ENCODE measurements at regions not wholly inside any gene's neighbourhood (a gene's known extent, or its start where the extent isn't known, plus 50 kb on each side); places are given as distances from the start of the nearest gene placed in this dataset.

DNA sequence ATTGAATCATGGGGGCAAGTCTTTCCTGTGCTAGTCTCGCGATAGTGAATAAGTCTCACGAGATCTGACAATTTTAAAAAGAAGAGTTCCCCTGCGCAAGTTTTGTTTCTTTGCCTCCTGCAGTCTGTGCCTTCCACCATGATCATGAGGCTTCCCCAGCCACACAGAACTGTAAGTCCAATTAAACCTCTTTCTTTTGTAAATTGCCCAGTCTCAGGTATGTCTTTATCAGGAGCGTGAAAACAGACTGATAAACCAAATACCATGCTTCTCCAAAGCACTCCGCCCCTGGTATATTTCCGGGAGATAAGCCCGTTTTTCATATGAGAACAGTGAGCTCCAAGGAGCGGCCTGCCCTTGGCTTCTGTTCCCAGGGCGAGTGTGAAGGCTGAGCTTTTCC lies 118.9 kb downstream of the EVX1 start:
- no peak overlapping the region for H3K4me2 ChIP-seq (ENCODE audit: extremely low read depth, insufficient read depth, low read length)
- no peak overlapping the region for H3K9ac ChIP-seq (ENCODE audit: insufficient read depth, low read length)
- no peak overlapping the region for H3K27ac ChIP-seq (ENCODE audit: insufficient read depth, low read length)
- peaks cover 6% of the 10 kb centered on the region for H3K4me1 ChIP-seq (ENCODE audit: control insufficient read depth, extremely low read depth, insufficient read depth, low read length)
- H3K9me3 ChIP-seq (ENCODE audit: control insufficient read depth, insufficient read depth, low read depth, low read length): no peaks in the 10 kb centered on the region
- DNase-seq (ENCODE audit: low read depth in 2 of 2): no peak
- no peak overlapping the region for H2AFZ ChIP-seq (ENCODE audit: low read length)
- no peak for TF ChIP-seq CTCF (conservative IDR thresholded peaks at IDR 0.05 in 1 of 2, IDR thresholded peaks at IDR 0.05 in 1 of 2; ENCODE audit: low read depth in 1 of 2, low read length in 2 of 2)
- TF ChIP-seq EZH2 (IDR thresholded peaks at IDR 0.05; ENCODE audit: low read length, missing control alignments): no peak
- no peak overlapping the region for H3K4me3 ChIP-seq (replicated peaks in 1 of 4; ENCODE audit: control extremely low read depth in 1 of 4, insufficient read depth in 1 of 4, low read depth in 3 of 4, low read length in 4 of 4)
- H3K27me3 ChIP-seq (ENCODE audit: control insufficient read depth, insufficient read depth, low read length): no peaks in the 10 kb centered on the region
- no peaks in the 10 kb centered on the region for H3K36me3 ChIP-seq (ENCODE audit: control insufficient read depth, insufficient read depth, low read length)
- H4K20me1 ChIP-seq (ENCODE audit: control insufficient read depth, extremely low read depth, insufficient read depth, low read length): no peaks in the 10 kb centered on the region
- H3K79me2 ChIP-seq (ENCODE audit: control insufficient read depth, insufficient read depth, low read length): no peaks in the 10 kb centered on the region

- Histone ChIP-seq H3K79me2 (ENCODE audit: control insufficient read depth, insufficient read depth, low read length) (no peaks in the 10 kb centered on the region), H3K4me2 (ENCODE audit: extremely low read depth, insufficient read depth, low read length) (no peak overlapping the region), H2AFZ (ENCODE audit: low read length) (no peak overlapping the region), H3K27me3 (ENCODE audit: control insufficient read depth, insufficient read depth, low read length) (no peaks in the 10 kb centered on the region), H3K9ac (ENCODE audit: insufficient read depth, low read length) (no peak overlapping the region), H3K9me3 (ENCODE audit: control insufficient read depth, insufficient read depth, low read depth, low read length) (no peaks in the 10 kb centered on the region), H3K36me3 (ENCODE audit: control insufficient read depth, insufficient read depth, low read length) (no peaks in the 10 kb centered on the region), H3K4me3 (replicated peaks in 1 of 4; ENCODE audit: control extremely low read depth in 1 of 4, insufficient read depth in 1 of 4, low read depth in 3 of 4, low read length in 4 of 4) (no peak overlapping the region), H3K4me1 (ENCODE audit: control insufficient read depth, extremely low read depth, insufficient read depth, low read length) (peaks cover 6% of the 10 kb centered on the region), H4K20me1 (ENCODE audit: control insufficient read depth, extremely low read depth, insufficient read depth, low read length) (no peaks in the 10 kb centered on the region), H3K27ac (ENCODE audit: insufficient read depth, low read length) (no peak overlapping the region)
- TF ChIP-seq EZH2 (IDR thresholded peaks at IDR 0.05; ENCODE audit: low read length, missing control alignments) (no peak), CTCF (conservative IDR thresholded peaks at IDR 0.05 in 1 of 2, IDR thresholded peaks at IDR 0.05 in 1 of 2; ENCODE audit: low read depth in 1 of 2, low read length in 2 of 2) (no peak)
- DNase-seq (ENCODE audit: low read depth in 2 of 2): no peak
Measured at GRCh38 chr7:27362026-27362425, 119.4 kb downstream of the EVX1 start.

DNA sequence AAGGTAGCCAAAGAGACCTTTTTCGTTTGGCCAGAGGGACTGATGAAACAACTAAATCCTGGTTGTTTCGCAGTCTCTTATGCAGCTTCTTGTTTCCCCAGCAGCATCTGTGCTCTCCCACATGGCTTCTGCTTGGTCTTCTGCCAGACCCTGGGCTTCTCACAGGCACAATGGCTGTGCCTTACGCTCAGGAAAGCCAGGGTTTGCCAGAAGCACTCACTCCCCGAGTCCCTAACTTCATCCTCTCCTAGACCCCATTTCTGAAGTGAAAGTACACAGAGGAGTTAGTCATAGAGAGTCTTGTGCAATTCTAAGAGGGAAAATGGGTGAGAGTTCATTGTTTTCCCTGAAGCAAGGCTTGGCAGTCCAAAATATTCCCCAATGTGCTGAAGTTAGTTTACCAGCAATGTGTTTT lies 121.7 kb downstream of the EVX1 start:
- no peaks in the 10 kb centered on the region for H4K20me1 ChIP-seq (ENCODE audit: control insufficient read depth, extremely low read depth, insufficient read depth, low read length)
- H3K27me3 ChIP-seq (ENCODE audit: control insufficient read depth, insufficient read depth, low read length): no peaks in the 10 kb centered on the region
- H3K9me3 ChIP-seq (ENCODE audit: control insufficient read depth, insufficient read depth, low read depth, low read length): no peaks in the 10 kb centered on the region
- peak; percentile 40 to 94 for DNase-seq (ENCODE audit: low read depth in 2 of 2)
- TF ChIP-seq EZH2 (IDR thresholded peaks at IDR 0.05; ENCODE audit: low read length, missing control alignments): no peak
- TF ChIP-seq CTCF (conservative IDR thresholded peaks at IDR 0.05 in 1 of 2, IDR thresholded peaks at IDR 0.05 in 1 of 2; ENCODE audit: low read depth in 1 of 2, low read length in 2 of 2): no peak
- H3K4me2 ChIP-seq (ENCODE audit: extremely low read depth, insufficient read depth, low read length): peak overlapping the region; percentile 39
- H3K9ac ChIP-seq (ENCODE audit: insufficient read depth, low read length): no peak overlapping the region
- H3K4me3 ChIP-seq (replicated peaks in 1 of 4; ENCODE audit: control extremely low read depth in 1 of 4, insufficient read depth in 1 of 4, low read depth in 3 of 4, low read length in 4 of 4): peak overlapping the region in 3 of 4 experiments; percentile 1 to 30 (median 5)
- H3K27ac ChIP-seq (ENCODE audit: insufficient read depth, low read length): no peak overlapping the region
- peak overlapping the region; percentile 82 for H2AFZ ChIP-seq (ENCODE audit: low read length)
- H3K36me3 ChIP-seq (ENCODE audit: control insufficient read depth, insufficient read depth, low read length): no peaks in the 10 kb centered on the region
- peaks cover 6% of the 10 kb centered on the region for H3K4me1 ChIP-seq (ENCODE audit: control insufficient read depth, extremely low read depth, insufficient read depth, low read length)
- no peaks in the 10 kb centered on the region for H3K79me2 ChIP-seq (ENCODE audit: control insufficient read depth, insufficient read depth, low read length)

Data from fibroblast of lung (primary cell).